Nephron progenitor cell (in vitro differentiated cells): ENCODE measurements at regions not wholly inside any gene's neighbourhood (a gene's known extent, or its start where the extent isn't known, plus 50 kb on each side); places are given as distances from the start of the nearest gene placed in this dataset.

Source experiments
- DNase-seq: peaks from one replicate; pipeline ENCODE4 v3.0.0; 2021
- H3K27ac Mint-ChIP-seq: 2 replicates; pipeline ENCODE4 v1.8.0; 2021; ENCODE audit warnings: mild to moderate bottlenecking, moderate library complexity, mixed read lengths
- H3K27me3 Mint-ChIP-seq: 2 replicates; pipeline ENCODE4 v1.8.0; 2021; ENCODE audit warnings: mild to moderate bottlenecking, low read depth, mixed read lengths; ENCODE audit not compliant: poor library complexity
- H3K36me3 Mint-ChIP-seq: 2 replicates; pipeline ENCODE4 v1.8.0; 2021; ENCODE audit warnings: low read depth, mixed read lengths
- H3K4me1 Mint-ChIP-seq: 2 replicates; pipeline ENCODE4 v1.8.0; 2021; ENCODE audit warnings: mixed read lengths
- H3K4me3 Mint-ChIP-seq: 2 replicates; pipeline ENCODE4 v1.8.0; 2021; ENCODE audit warnings: mild to moderate bottlenecking, moderate library complexity, mixed read lengths
- H3K9me3 Mint-ChIP-seq: 2 replicates; pipeline ENCODE4 v1.8.0; 2021; ENCODE audit warnings: mild to moderate bottlenecking, moderate library complexity, mixed read lengths
- CTCF ChIP-seq: fragments of 200-600 bp; sonication (generic); IDR thresholded peaks from 2 replicates; pipeline ENCODE4 v1.5.0; 2021; ENCODE audit warnings: antibody characterized with exemption

GRCh38 chr2:59297816-59298215 lies 1056.7 kb upstream of the FANCL start:
- no peak for DNase-seq
- H3K9me3 Mint-ChIP-seq = no peaks in the 10 kb centered on the region
- TF ChIP-seq CTCF = no peak
- peaks cover 29% of the 10 kb centered on the region for H3K4me1 Mint-ChIP-seq
- no peak overlapping the region for H3K4me3 Mint-ChIP-seq
- no peaks in the 10 kb centered on the region for H3K27me3 Mint-ChIP-seq
- H3K27ac Mint-ChIP-seq = no peak overlapping the region
- no peaks in the 10 kb centered on the region for H3K36me3 Mint-ChIP-seq

- Mint-ChIP-seq H3K4me3 (no peak overlapping the region), H3K4me1 (peaks cover 29% of the 10 kb centered on the region), H3K36me3 (no peaks in the 10 kb centered on the region), H3K27me3 (no peaks in the 10 kb centered on the region), H3K9me3 (no peaks in the 10 kb centered on the region), H3K27ac (no peak overlapping the region)
- DNase-seq = no peak
- no peak for TF ChIP-seq CTCF
Measured at GRCh38 chr2:59296279-59296678, 1055.2 kb upstream of the FANCL start.

GRCh38 chr2:59295524-59296162 lies 1054.5 kb upstream of the FANCL start:
- peaks cover 29% of the 10 kb centered on the region for H3K4me1 Mint-ChIP-seq
- H3K4me3 Mint-ChIP-seq = no peak overlapping the region
- DNase-seq = no peak
- TF ChIP-seq CTCF = no peak
- H3K27me3 Mint-ChIP-seq = no peaks in the 10 kb centered on the region
- H3K27ac Mint-ChIP-seq = no peak overlapping the region
- no peaks in the 10 kb centered on the region for H3K36me3 Mint-ChIP-seq
- no peaks in the 10 kb centered on the region for H3K9me3 Mint-ChIP-seq

GRCh38 chr2:59288771-59289170 lies 1047.6 kb upstream of the FANCL start:
- Mint-ChIP-seq H3K4me3 (no peak overlapping the region), H3K36me3 (no peaks in the 10 kb centered on the region), H3K27ac (no peak overlapping the region), H3K4me1 (no peaks in the 10 kb centered on the region), H3K27me3 (peaks cover 2% of the 10 kb centered on the region), H3K9me3 (no peaks in the 10 kb centered on the region)
- TF ChIP-seq CTCF = no peak
- no peak for DNase-seq

- Mint-ChIP-seq H3K36me3 (no peaks in the 10 kb centered on the region), H3K27ac (no peak overlapping the region), H3K4me1 (no peaks in the 10 kb centered on the region), H3K27me3 (peaks cover 2% of the 10 kb centered on the region), H3K4me3 (no peak overlapping the region), H3K9me3 (no peaks in the 10 kb centered on the region)
- no peak for TF ChIP-seq CTCF
- no peak for DNase-seq
Measured at GRCh38 chr2:59282374-59283057, 1041.4 kb upstream of the FANCL start.

- Mint-ChIP-seq H3K36me3 (no peaks in the 10 kb centered on the region), H3K27me3 (no peaks in the 10 kb centered on the region), H3K4me1 (peaks cover 12% of the 10 kb centered on the region), H3K27ac (no peak overlapping the region), H3K4me3 (no peak overlapping the region), H3K9me3 (no peaks in the 10 kb centered on the region)
- TF ChIP-seq CTCF = no peak
- no peak for DNase-seq
Measured at GRCh38 chr2:59277671-59278070, 1036.5 kb upstream of the FANCL start.
